K562 (cell line): ENCODE measurements at regions not wholly inside any gene's neighbourhood (a gene's known extent, or its start where the extent isn't known, plus 50 kb on each side); places are given as distances from the start of the nearest gene placed in this dataset.

Source experiments
- CBX5 ChIP-seq: IDR thresholded peaks from 2 replicates; pipeline ENCODE4 v1.6.1; 2014; ENCODE audit warnings: low read depth, borderline replicate concordance
- CEBPB ChIP-seq: fragments of 450-650 bp; IDR thresholded peaks from 2 replicates; pipeline ENCODE4 v1.6.1; 2016; ENCODE audit warnings: missing genetic modification characterization, missing compliant biosample characterization
- ETV6 ChIP-seq, 3 experiments: fragments of 150-350 bp in 1 of 3; sonication (generic) in 1 of 3; formaldehyde crosslinking in 1 of 3; IDR thresholded peaks; 2 replicates each; pipeline versions ENCODE4 v1.6.1 to v1.8.0; 2014 to 2022; ENCODE audit warnings: borderline replicate concordance in 2 of 3, low read depth in 2 of 3, antibody characterized with exemption in 1 of 3, low read length in 1 of 3, mild to moderate bottlenecking in 1 of 3, missing genetic modification reagents in 1 of 3
- MYC ChIP-seq, 2 experiments: fragments of 250-450 bp in 1 of 2; sonication (Bioruptor Pico) in 1 of 2; IDR thresholded peaks; 2 replicates each; pipeline versions ENCODE4 v1.5.1 to v1.6.1; 2012 to 2021; ENCODE audit warnings: low read depth in 2 of 2, borderline replicate concordance in 1 of 2, improper control_type of control experiment in 1 of 2, low read length in 1 of 2, mild to moderate bottlenecking in 1 of 2, moderate library complexity in 1 of 2
- POLR2A ChIP-seq: fragments of 450-650 bp; conservative IDR thresholded peaks from 2 replicates; pipeline ENCODE4 v1.6.1; 2016
- TAF1 ChIP-seq: IDR thresholded peaks from 2 replicates; pipeline ENCODE4 v1.6.1; 2011; ENCODE audit warnings: mild to moderate bottlenecking, low read length, moderate library complexity; ENCODE audit not compliant: insufficient read depth, control insufficient read depth, severe bottlenecking; ENCODE audit errors: extremely low read depth
- TBP ChIP-seq: optimal IDR thresholded peaks from 2 replicates; pipeline ENCODE3; 2011; ENCODE audit warnings: low read depth, low read length, improper control_type of control experiment
- ZNF253 ChIP-seq: fragments of 250-450 bp; sonication (Bioruptor Pico); conservative IDR thresholded peaks from 2 replicates; pipeline ENCODE4 v1.6.1; 2021; ENCODE audit warnings: mild to moderate bottlenecking
- TF ChIP-seq, protein P1 (sequence below), 3 experiments: IDR thresholded peaks in 2 of 3; conservative IDR thresholded peaks in 1 of 3; 2 replicates each; pipeline ENCODE4 v1.5.1; 2011 to 2012; ENCODE audit warnings: low read length in 3 of 3, mild to moderate bottlenecking in 3 of 3, control low read depth in 2 of 3, improper control_type of control experiment in 1 of 3, inconsistent platforms in 1 of 3, low read depth in 1 of 3, mixed read lengths in 1 of 3, moderate library complexity in 1 of 3; ENCODE audit not compliant: insufficient read depth in 2 of 3
- TF ChIP-seq, protein P2 (sequence below): fragments of 450-650 bp; formaldehyde crosslinking; IDR thresholded peaks from 2 replicates; pipeline ENCODE4 v1.4.0; 2020; ENCODE audit warnings: mild to moderate bottlenecking, mixed read lengths

DNA sequence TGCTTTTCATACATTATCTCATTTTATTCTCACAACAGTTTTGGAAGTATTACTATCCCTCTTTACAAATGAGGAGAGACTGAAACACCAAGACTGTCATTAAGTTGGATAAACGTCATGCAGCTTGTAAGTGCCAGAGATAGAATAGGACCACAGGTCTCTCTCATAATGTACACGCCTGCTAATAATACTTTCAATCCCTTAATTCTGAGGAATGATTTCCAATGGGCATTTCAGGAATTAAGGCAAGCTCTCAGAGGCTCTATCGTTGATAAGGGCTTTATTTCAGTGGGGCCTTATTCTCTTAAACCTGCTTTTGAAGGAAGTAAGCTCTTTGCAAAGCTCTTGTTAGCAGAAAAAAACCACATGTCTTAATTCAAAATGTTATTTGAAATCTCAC lies 229.1 kb downstream of the NFKBIZ start:
- TF ChIP-seq ETV6 (IDR thresholded peaks at IDR 0.05; ENCODE audit: borderline replicate concordance in 1 of 2, low read depth in 2 of 2, low read length in 1 of 2) (no peak), ETV6 (CRISPR knock-in tag; IDR thresholded peaks at IDR 0.05; ENCODE audit: borderline replicate concordance) (no peak), MYC (IDR thresholded peaks at IDR 0.05; ENCODE audit: low read depth, low read length) (no peak), MYC (CRISPR knock-in tag; IDR thresholded peaks at IDR 0.05; ENCODE audit: borderline replicate concordance, low read depth) (no peak), POLR2A (no peak), TAF1 (no peak), CBX5 (no peak), ZNF253 (no peak), CEBPB (tag) (no peak), TBP (no peak)
- TF ChIP-seq, protein P1, sequence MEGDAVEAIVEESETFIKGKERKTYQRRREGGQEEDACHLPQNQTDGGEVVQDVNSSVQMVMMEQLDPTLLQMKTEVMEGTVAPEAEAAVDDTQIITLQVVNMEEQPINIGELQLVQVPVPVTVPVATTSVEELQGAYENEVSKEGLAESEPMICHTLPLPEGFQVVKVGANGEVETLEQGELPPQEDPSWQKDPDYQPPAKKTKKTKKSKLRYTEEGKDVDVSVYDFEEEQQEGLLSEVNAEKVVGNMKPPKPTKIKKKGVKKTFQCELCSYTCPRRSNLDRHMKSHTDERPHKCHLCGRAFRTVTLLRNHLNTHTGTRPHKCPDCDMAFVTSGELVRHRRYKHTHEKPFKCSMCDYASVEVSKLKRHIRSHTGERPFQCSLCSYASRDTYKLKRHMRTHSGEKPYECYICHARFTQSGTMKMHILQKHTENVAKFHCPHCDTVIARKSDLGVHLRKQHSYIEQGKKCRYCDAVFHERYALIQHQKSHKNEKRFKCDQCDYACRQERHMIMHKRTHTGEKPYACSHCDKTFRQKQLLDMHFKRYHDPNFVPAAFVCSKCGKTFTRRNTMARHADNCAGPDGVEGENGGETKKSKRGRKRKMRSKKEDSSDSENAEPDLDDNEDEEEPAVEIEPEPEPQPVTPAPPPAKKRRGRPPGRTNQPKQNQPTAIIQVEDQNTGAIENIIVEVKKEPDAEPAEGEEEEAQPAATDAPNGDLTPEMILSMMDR (IDR thresholded peaks at IDR 0.05 in 2 of 3, conservative IDR thresholded peaks at IDR 0.05 in 1 of 3; ENCODE audit: insufficient read depth in 2 of 3, low read depth in 1 of 3, low read length in 3 of 3) = no peak
- TF ChIP-seq, protein P2, sequence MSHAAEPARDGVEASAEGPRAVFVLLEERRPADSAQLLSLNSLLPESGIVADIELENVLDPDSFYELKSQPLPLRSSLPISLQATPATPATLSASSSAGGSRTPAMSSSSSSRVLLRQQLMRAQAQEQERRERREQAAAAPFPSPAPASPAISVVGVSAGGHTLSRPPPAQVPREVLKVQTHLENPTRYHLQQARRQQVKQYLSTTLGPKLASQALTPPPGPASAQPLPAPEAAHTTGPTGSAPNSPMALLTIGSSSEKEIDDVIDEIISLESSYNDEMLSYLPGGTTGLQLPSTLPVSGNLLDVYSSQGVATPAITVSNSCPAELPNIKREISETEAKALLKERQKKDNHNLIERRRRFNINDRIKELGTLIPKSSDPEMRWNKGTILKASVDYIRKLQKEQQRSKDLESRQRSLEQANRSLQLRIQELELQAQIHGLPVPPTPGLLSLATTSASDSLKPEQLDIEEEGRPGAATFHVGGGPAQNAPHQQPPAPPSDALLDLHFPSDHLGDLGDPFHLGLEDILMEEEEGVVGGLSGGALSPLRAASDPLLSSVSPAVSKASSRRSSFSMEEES (CRISPR knock-in tag) = no peak
